DMS 273 (cell line): ENCODE measurements at regions not wholly inside any gene's neighbourhood (a gene's known extent, or its start where the extent isn't known, plus 50 kb on each side); places are given as distances from the start of the nearest gene placed in this dataset.

Source experiments
- DNase-seq: peaks from one replicate; lab custom pipeline; 2025; ENCODE audit not compliant: unreplicated experiment; lab: John Stamatoyannopoulos, UW

GRCh38 chr2:16196687-16197503, 256.5 kb downstream of the MYCN start:
- DNase-seq, result no peak

GRCh38 chr2:16195681-16196070, 255.3 kb downstream of the MYCN start:
- no peak for DNase-seq

- DNase-seq, result no peak
Observed at GRCh38 chr2:16194931-16195680, 254.8 kb downstream of the MYCN start.

GRCh38 chr2:16194530-16194929, 254.2 kb downstream of the MYCN start:
- DNase-seq, result no peak

GRCh38 chr2:16194096-16194390, 253.7 kb downstream of the MYCN start:
- DNase-seq, result no peak

- DNase-seq, result no peak
Observed at GRCh38 chr2:16192416-16193216, 252.3 kb downstream of the MYCN start.

GRCh38 chr2:16191431-16192200, 251.3 kb downstream of the MYCN start:
- DNase-seq, result no peak

GRCh38 chr2:16190446-16191270, 250.3 kb downstream of the MYCN start:
- DNase-seq, result no peak

- DNase-seq, result no peak
Observed at GRCh38 chr2:16189836-16190160, 249.4 kb downstream of the MYCN start.

- DNase-seq, result no peak
Observed at GRCh38 chr2:16189029-16189835, 248.9 kb downstream of the MYCN start.

- DNase-seq, result no peak
Observed at GRCh38 chr2:16188261-16188890, 248.0 kb downstream of the MYCN start.

GRCh38 chr2:16187482-16187817, 247.1 kb downstream of the MYCN start:
- no peak for DNase-seq

GRCh38 chr2:16186661-16187481, 246.5 kb downstream of the MYCN start:
- no peak for DNase-seq

GRCh38 chr2:16185801-16186272, 245.5 kb downstream of the MYCN start:
- DNase-seq, result no peak

GRCh38 chr2:16184945-16185660, 244.8 kb downstream of the MYCN start:
- no peak for DNase-seq

- DNase-seq, result no peak
Observed at GRCh38 chr2:16184341-16184890, 244.1 kb downstream of the MYCN start.

GRCh38 chr2:16183345-16183744, 243.0 kb downstream of the MYCN start:
- no peak for DNase-seq
